ENCODE measurements at regions not wholly inside any gene's neighbourhood (a gene's known extent, or its start where the extent isn't known, plus 50 kb on each side); places are given as distances from the start of the nearest gene placed in this dataset.

- CTCF ChIA-PET, result no interaction called here
- POLR2A ChIA-PET, result no interaction called here
- TF ChIP-seq FOXK2 (IDR thresholded peaks at IDR 0.05), result no peak
- no peak for TF ChIP-seq L3MBTL2 (conservative IDR thresholded peaks at IDR 0.05)
- no peak for TF ChIP-seq CTBP1 (IDR thresholded peaks at IDR 0.05; ENCODE audit: borderline replicate concordance)
- TF ChIP-seq ZNF384 (IDR thresholded peaks at IDR 0.05), result no peak
- TF ChIP-seq FOXA1 (IDR thresholded peaks at IDR 0.05), result no peak
- TF ChIP-seq LEF1 (IDR thresholded peaks at IDR 0.05; ENCODE audit: borderline replicate concordance), result no peak
- TF ChIP-seq, protein P1, sequence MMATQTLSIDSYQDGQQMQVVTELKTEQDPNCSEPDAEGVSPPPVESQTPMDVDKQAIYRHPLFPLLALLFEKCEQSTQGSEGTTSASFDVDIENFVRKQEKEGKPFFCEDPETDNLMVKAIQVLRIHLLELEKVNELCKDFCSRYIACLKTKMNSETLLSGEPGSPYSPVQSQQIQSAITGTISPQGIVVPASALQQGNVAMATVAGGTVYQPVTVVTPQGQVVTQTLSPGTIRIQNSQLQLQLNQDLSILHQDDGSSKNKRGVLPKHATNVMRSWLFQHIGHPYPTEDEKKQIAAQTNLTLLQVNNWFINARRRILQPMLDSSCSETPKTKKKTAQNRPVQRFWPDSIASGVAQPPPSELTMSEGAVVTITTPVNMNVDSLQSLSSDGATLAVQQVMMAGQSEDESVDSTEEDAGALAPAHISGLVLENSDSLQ (IDR thresholded peaks at IDR 0.05), result no peak
- no peak for TF ChIP-seq ELF4 (IDR thresholded peaks at IDR 0.05)
- no peak for TF ChIP-seq FOXM1 (IDR thresholded peaks at IDR 0.05; ENCODE audit: borderline replicate concordance)
- no peak for TF ChIP-seq BHLHE40 (IDR thresholded peaks at IDR 0.05; ENCODE audit: borderline replicate concordance)
- no peak for DNase-seq (ENCODE audit: extremely low spot score)
Observed at GRCh38 chr5:61965490-61965889, 340.5 kb upstream of the KIF2A start.

DNA sequence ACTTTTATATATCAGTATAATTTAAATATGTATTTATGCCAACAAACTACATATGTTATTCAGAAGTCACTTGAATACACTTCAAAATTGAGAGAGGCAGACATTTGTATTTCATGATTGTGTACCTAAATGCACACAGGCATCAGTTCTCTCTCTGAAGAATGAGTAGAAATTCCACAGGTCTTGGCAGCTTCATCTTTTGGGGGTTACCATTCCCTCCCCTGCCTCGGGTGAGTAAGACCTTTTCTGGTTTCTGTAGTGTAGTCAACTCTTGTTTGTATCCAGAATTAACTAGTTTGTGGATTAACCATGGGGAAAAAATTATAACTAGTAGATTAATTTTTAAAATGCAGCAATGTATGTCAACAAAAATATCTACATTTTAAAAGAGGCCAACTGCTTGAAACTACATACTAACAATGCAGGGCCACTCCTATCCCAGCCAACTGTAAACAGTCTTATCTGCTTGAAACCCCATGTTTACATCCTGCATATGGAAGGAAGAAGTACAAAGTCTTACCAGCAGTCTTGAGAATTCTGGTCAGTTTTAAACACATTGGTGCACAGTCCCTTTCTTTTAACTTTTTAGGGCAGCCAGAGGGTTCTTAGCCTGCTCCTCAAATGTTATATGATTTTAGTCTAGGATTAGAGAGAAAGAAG is 339.6 kb upstream of the KIF2A start:
- ChIA-PET CTCF (no interaction called here), POLR2A (no interaction called here)
- no peak for DNase-seq (ENCODE audit: extremely low spot score)
- TF ChIP-seq ELF4 (IDR thresholded peaks at IDR 0.05), result no peak
- no peak for TF ChIP-seq ARNT (IDR thresholded peaks at IDR 0.05)
- TF ChIP-seq FOXA1 (IDR thresholded peaks at IDR 0.05), result no peak
- TF ChIP-seq L3MBTL2 (conservative IDR thresholded peaks at IDR 0.05), result no peak
- TF ChIP-seq SP1 (IDR thresholded peaks at IDR 0.05), result no peak

- POLR2A ChIA-PET, result no interaction called here
- TF ChIP-seq FOXK2 (IDR thresholded peaks at IDR 0.05) (no peak), HDGF (IDR thresholded peaks at IDR 0.05; ENCODE audit: borderline replicate concordance) (no peak), ARNT (IDR thresholded peaks at IDR 0.05) (no peak), BHLHE40 (IDR thresholded peaks at IDR 0.05; ENCODE audit: borderline replicate concordance) (no peak), TARDBP (IDR thresholded peaks at IDR 0.05) (no peak), NFRKB (IDR thresholded peaks at IDR 0.05) (no peak), SP1 (IDR thresholded peaks at IDR 0.05) (no peak), L3MBTL2 (conservative IDR thresholded peaks at IDR 0.05) (no peak), CTBP1 (IDR thresholded peaks at IDR 0.05; ENCODE audit: borderline replicate concordance) (no peak), FOXM1 (IDR thresholded peaks at IDR 0.05; ENCODE audit: borderline replicate concordance) (no peak), ZNF384 (IDR thresholded peaks at IDR 0.05) (no peak)
- DNase-seq (ENCODE audit: extremely low spot score), result no peak
- CTCF ChIA-PET, result no interaction called here
Observed at GRCh38 chr5:61966997-61967396, 339.0 kb upstream of the KIF2A start.

- TF ChIP-seq NFRKB (IDR thresholded peaks at IDR 0.05), result no peak
- TF ChIP-seq TARDBP (IDR thresholded peaks at IDR 0.05), result no peak
- no peak for TF ChIP-seq SUZ12 (IDR thresholded peaks at IDR 0.05)
- no peak for TF ChIP-seq LEF1 (IDR thresholded peaks at IDR 0.05; ENCODE audit: borderline replicate concordance)
- no peak for TF ChIP-seq FOXA1 (IDR thresholded peaks at IDR 0.05)
- no peak for DNase-seq (ENCODE audit: extremely low spot score)
- ChIA-PET POLR2A (no interaction called here), CTCF (no interaction called here)
Observed at GRCh38 chr5:61967681-61968080, 338.3 kb upstream of the KIF2A start.

GRCh38 chr5:61969347-61969746 is 336.7 kb upstream of the KIF2A start:
- no peak for DNase-seq (ENCODE audit: extremely low spot score)
- TF ChIP-seq FOXK2 (IDR thresholded peaks at IDR 0.05) (no peak), ELF4 (IDR thresholded peaks at IDR 0.05) (no peak), LEF1 (IDR thresholded peaks at IDR 0.05; ENCODE audit: borderline replicate concordance) (no peak)
- POLR2A ChIA-PET, result no interaction called here
- CTCF ChIA-PET, result no interaction called here

DNA sequence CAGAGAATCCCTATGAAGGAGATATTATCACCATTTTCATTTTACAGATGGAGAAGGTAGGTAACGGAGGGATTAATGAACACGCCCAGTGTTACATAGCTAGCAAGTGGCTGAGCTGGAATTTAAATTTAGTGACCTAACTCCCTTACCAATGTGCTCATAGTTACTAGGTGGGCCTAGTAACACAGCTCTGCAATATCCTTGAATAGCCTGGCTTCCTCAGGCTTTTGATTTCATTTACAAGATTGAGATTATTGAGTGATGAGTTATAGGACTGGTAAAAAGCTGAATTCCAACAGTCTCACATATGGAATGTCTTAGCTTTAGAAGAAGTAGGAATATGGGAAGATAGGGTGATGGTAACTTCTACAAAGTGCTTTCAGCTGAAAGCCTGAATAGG is 336.3 kb upstream of the KIF2A start:
- TF ChIP-seq LEF1 (IDR thresholded peaks at IDR 0.05; ENCODE audit: borderline replicate concordance), result no peak
- TF ChIP-seq ZNF384 (IDR thresholded peaks at IDR 0.05), result no peak
- TF ChIP-seq BHLHE40 (IDR thresholded peaks at IDR 0.05; ENCODE audit: borderline replicate concordance), result no peak
- no peak for TF ChIP-seq L3MBTL2 (conservative IDR thresholded peaks at IDR 0.05)
- TF ChIP-seq FOXA1 (IDR thresholded peaks at IDR 0.05), result no peak
- ChIA-PET CTCF (no interaction called here), POLR2A (no interaction called here)
- DNase-seq (ENCODE audit: extremely low spot score), result no peak

GRCh38 chr5:61970218-61970617 is 335.8 kb upstream of the KIF2A start:
- no peak for DNase-seq (ENCODE audit: extremely low spot score)
- no peak for TF ChIP-seq CTBP1 (IDR thresholded peaks at IDR 0.05; ENCODE audit: borderline replicate concordance)
- no peak for TF ChIP-seq L3MBTL2 (conservative IDR thresholded peaks at IDR 0.05)
- TF ChIP-seq FOXK2 (IDR thresholded peaks at IDR 0.05), result no peak
- TF ChIP-seq BHLHE40 (IDR thresholded peaks at IDR 0.05; ENCODE audit: borderline replicate concordance), result no peak
- no peak for TF ChIP-seq ARNT (IDR thresholded peaks at IDR 0.05)
- TF ChIP-seq FOXA1 (IDR thresholded peaks at IDR 0.05), result no peak
- TF ChIP-seq LEF1 (IDR thresholded peaks at IDR 0.05; ENCODE audit: borderline replicate concordance), result no peak
- no peak for TF ChIP-seq HDGF (IDR thresholded peaks at IDR 0.05; ENCODE audit: borderline replicate concordance)
- TF ChIP-seq TARDBP (IDR thresholded peaks at IDR 0.05), result no peak
- POLR2A ChIA-PET, result no interaction called here
- CTCF ChIA-PET, result no interaction called here

DNA sequence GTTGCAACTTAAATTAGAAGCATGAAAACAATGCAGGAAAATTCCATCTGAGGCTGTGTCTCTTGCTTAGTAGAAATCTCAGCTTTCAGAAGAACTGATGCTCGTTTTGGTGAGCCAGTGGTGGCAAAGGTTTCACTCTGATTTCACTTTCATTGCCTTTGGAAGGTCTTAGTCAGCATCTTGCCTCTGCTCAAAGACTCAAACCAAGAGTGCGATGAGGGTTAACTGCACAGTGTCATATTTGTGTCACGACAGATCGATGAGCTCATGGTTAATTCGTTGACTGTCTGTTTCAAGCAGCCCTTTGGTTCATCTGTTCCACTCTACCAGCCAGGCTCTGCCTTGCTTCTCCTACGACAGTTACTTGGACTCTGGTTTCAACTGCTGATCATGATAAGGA is 331.3 kb upstream of the KIF2A start:
- no peak for TF ChIP-seq HDGF (IDR thresholded peaks at IDR 0.05; ENCODE audit: borderline replicate concordance)
- TF ChIP-seq, protein P1 (IDR thresholded peaks at IDR 0.05), result no peak
- TF ChIP-seq ZNF384 (IDR thresholded peaks at IDR 0.05), result no peak
- no peak for TF ChIP-seq L3MBTL2 (conservative IDR thresholded peaks at IDR 0.05)
- no peak for TF ChIP-seq SP1 (IDR thresholded peaks at IDR 0.05)
- TF ChIP-seq FOXK2 (IDR thresholded peaks at IDR 0.05), result no peak
- no peak for TF ChIP-seq CTBP1 (IDR thresholded peaks at IDR 0.05; ENCODE audit: borderline replicate concordance)
- TF ChIP-seq FOXM1 (IDR thresholded peaks at IDR 0.05; ENCODE audit: borderline replicate concordance), result no peak
- TF ChIP-seq SUZ12 (IDR thresholded peaks at IDR 0.05), result no peak
- TF ChIP-seq BHLHE40 (IDR thresholded peaks at IDR 0.05; ENCODE audit: borderline replicate concordance), result no peak
- TF ChIP-seq NFRKB (IDR thresholded peaks at IDR 0.05), result no peak
- TF ChIP-seq ELF4 (IDR thresholded peaks at IDR 0.05), result no peak
- TF ChIP-seq TARDBP (IDR thresholded peaks at IDR 0.05), result no peak
- no peak for TF ChIP-seq FOXA1 (IDR thresholded peaks at IDR 0.05)
- no peak for TF ChIP-seq ARNT (IDR thresholded peaks at IDR 0.05)
- TF ChIP-seq LEF1 (IDR thresholded peaks at IDR 0.05; ENCODE audit: borderline replicate concordance), result no peak
- no peak for DNase-seq (ENCODE audit: extremely low spot score)
- CTCF ChIA-PET, result interaction anchor here (0.6 kb wide), 1 partner anchor 22 kb away, joined by 3 read pairs; no protein-coding TSS in a partner anchor
- POLR2A ChIA-PET, result no interaction called here
